NCI-H1436 (cell line): ENCODE measurements at regions not wholly inside any gene's neighbourhood (a gene's known extent, or its start where the extent isn't known, plus 50 kb on each side); places are given as distances from the start of the nearest gene placed in this dataset.

Experiments used
- DNase-seq: peaks from one replicate; lab custom pipeline; 2025; lab: John Stamatoyannopoulos, UW

DNA sequence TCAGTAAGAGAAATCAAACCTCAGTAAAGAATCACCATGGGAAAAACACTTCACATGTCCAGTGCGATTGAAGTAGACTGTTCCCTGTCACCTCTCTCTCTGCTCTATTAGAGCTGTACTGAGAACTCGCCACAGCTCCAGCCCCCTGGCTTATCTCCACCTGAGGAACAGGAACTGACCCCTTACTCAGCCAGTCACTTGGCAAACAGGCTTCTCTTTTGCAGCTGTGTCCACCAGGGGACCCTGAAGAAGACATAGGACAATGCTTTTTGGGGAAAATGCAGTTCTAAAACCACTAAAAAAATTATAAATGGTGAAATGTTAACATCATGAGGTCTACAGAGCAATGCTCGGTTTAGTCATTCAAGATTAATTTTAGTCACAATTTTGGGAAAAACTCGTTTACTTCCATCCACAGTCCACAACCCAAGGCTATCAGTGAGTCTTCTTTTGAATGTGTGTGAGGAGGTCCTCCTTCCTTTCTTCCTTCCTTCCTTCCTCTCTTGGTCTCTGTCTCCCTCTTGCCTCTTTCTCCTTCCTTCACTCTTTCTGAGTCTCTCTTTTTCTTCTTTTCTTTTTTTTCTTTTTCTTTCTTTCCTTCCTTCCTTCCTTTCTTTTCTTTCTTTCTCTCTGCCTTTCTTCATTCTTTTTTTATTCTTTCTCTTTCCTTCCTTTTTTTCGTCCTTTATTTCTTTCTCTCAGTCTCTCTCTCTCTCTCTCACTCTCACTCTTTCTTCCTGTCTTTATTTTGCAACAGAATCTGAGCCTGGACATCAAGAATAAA is 1189.5 kb upstream of the TMEM132C start:
- DNase-seq, result no peak

DNA sequence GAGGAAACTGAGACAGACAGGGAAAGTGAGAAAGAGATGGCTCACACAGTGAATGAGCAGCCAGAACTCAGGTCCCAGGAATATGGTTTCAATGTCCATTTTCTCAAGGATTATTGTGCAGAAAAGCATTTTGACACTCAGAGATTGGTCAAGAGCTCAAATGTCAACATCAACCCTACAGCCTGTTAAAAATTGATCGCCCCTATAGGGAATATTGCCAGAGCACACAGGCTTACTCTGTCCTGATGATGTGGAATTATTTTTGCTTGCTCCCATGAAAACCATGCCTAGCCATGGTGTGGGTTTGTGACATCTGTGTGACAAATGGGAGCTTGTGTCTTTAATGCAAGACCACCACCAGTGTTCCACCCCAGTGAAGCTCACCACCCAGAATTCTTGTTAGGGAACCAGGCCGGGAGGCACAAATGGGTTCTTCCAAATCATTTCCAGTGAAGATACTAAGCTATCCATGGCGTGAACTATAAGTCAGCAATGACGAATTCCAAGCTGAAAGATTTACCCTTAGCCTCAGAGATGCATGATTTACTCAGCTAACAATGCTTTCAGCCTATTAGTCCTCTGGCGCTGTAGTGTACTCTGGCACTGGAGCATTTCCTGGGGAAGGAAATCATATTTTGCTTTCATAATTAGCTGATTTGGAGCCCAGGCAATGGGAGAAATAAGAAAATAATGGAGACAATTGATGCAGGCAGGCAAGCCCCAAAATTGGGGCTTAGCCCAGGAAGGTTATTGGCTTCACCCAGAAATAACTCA is 1188.2 kb upstream of the TMEM132C start:
- no peak for DNase-seq

DNA sequence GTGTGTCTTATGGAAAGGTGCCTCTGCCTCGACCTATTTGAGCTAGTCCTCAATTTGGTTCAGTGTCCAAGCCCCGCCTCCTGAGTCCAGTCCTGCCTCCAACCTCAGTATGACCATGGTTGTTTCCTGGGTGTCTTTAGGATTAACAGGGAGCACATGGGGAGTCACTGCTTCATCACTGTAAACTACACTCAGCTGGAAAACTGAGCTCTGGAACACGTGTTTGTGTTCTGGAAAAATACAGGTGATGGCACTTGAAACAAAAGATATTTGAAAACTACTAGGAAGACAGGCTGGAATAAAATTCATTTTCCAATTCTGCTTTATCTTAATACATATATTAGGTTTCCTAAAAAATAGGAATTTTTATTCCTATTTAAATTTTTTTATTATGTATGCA is 1187.3 kb upstream of the TMEM132C start:
- DNase-seq, result no peak

DNA sequence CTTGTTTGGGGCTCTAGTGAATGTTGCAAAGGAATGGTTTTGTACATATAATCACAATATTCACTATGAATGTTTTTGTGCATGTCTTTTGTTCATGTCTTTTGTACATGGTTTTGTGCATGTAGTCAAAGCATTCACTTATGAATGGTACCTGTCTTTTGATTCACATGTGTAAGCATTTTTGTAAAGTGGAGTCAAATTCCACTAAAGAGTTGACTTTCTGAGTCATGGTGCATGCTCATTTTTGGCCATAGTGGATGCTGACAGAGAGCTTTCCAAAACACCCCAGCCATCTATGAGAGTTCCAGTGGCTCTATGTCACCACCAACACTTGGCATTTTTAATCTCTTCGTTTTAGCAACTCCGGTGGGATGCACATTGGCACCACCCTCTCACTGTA is 1185.9 kb upstream of the TMEM132C start:
- no peak for DNase-seq

DNA sequence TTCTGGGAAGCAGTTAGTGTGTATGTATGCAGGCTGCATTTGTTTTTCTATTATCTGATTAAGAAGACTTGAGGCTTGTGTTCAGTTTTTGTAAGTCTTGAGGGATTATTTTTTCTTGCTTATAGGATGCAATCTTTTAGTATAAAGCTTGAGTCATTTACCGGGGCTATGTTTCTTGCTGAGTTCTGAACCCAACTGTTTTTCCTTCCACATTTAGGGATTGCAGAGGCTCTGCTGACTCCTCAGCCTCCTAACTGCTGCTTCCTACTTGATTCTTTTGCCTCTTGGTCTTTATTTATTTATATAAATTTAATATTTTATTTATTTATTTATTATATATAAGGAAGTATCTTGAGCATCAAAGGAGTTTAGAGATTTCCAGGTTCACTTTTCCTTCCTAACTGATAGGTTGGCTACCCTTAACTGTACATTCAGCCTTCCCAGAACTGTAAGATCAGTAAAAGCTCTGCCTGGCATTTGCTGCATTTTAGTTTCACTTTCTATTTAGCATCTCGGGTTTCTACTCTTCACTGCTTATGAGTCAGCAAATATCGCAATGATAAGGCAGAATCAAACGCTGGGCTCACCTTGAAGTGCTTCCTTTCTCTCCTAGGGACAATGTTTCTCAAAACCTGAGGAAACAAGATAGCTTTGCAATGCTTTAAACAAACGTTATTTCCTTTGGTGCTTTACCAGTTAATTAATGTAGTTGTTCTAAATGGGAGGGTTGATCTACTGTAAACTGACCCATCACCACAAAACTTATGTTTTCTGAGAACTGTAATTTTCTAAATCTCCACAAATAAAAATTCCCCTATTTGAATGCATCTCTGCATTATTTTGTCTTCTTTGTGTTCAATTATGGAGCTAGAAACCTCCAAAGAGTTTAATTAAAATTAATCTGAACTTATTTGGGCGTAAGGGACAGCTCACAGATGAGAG is 1183.7 kb upstream of the TMEM132C start:
- peak; percentile 77 for DNase-seq

DNA sequence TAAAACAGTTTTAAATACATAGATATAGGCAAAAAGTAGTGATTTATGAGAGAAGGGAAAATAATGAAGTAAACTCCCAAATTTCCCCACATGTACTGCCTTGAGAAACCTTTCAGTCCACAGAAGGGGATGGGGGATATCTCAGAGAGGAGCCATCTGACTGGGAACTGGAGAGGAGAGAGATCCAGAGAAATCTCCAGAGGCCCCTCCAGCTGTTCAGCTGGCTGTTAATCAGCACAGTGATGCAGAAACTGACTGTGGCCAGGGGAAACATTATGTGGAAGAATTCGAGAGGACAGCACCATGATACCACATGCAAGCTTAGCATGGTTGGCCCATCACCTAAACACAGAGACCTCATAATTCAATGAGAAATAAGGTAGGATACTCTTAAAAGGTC is 1165.9 kb upstream of the TMEM132C start:
- DNase-seq, result no peak

DNA sequence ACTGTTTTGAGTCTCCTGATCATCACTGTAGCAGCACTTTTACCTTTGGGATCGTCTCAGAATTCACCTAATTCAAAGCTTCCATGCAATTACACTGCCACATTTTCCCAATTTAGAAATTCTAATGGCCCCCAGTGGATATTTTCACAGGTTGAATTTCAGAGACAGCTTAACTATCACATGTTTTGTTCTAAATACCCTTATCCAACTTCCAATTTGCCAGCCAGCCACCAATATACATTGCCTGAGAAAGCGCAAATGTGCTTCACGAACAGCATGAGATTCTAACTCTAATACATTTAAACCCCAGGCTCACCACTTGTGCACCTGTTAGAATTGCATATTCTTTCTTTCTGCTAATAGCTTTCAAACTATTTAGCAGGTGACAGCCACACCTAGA is 1160.9 kb upstream of the TMEM132C start:
- DNase-seq, result no peak

DNA sequence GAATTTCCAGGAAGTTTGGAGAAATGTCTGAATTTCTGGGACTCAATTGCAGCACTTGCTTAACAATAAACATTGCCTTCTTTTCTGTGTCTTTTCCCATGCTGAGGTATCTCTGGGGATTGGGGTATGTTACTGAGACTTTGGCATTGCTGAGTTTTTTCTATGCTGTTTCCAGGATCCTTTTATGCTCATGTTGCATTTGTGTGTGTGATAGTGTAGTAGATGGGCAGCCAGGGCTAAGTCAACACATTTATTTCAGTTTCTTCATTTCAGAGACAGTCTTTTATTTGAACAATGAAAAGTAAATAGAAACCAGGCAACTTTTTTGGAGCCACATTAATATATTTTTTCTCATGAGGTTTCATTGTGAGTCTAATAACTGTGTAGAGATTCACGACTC is 1160.3 kb upstream of the TMEM132C start:
- DNase-seq, result no peak

DNA sequence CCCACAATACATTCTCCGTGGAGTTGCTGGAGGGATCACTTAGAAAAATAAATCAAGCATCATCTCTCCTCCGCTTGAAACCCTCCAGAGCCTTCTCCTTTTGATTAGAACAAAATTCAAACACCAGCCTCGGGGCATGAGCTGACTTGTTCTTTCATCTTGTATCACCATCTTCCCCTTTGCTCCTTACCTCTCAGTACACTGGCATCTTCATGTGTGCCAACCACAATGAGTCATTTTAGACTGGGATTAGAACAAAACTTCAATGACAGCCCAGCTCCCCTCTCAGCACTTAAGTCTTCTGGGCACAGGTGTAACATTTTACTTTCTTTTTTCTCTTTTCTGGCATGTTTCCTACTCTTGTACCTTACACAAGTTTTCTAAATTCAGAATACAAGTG is 1159.2 kb upstream of the TMEM132C start:
- DNase-seq, result no peak

DNA sequence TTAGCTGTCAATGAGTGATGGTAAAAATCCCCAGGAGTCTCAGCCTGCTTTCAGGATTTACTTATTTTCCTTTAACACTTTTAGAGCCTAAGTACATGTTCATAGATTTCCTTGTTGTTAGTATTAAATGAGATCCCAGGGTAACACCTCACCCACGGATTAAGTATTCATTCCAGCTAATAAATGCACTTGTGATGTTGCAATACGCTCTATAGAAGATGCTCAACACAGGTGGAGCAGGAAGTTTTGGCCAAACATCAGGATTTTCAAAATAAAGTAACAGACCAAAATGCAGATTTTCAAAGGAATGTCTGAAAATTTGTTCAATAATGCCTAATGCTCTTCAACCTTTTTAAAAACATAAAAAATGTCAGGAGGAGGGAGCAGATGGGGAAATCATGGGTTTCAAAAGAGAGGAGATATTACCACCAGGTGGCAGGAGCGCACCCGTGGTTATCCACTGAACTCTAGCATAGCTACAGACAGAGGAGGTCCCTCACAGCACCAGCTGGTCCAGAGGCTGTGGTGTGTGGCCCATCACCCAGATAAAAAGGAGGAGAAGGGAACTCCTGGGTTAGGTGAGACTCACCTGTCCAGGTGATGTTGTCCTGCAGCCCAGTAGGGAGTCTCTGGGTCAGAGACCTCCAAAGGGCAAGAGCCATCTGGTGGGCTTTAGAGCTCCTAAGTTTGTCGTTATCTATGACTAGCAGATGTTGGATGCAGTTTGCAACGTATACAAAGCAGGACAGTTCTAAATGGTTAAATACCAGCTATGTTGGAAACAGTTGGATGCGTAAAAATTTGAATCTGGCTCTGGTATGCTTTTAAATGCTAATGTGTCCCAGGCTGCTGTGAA is 1158.4 kb upstream of the TMEM132C start:
- peak; percentile 22 for DNase-seq

DNA sequence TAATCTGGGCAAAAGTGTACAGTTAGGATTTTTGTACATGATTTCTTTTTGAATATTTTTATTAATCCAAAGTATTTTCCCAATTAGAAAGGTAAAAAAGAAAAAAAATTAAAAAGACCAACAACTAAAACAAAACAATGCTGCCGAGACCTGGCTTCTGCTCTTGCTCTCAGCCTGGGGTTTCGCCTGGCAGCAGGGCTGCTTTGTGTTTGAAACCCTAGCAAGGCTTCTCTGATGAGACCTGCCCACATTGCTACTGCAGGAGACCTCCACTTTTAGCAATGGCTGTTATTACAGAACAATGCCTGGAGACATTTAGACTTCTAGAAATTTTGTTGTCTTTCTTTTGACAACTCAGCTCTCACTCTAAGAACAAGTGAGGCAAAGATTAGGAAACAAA is 1153.0 kb upstream of the TMEM132C start:
- no peak for DNase-seq

DNA sequence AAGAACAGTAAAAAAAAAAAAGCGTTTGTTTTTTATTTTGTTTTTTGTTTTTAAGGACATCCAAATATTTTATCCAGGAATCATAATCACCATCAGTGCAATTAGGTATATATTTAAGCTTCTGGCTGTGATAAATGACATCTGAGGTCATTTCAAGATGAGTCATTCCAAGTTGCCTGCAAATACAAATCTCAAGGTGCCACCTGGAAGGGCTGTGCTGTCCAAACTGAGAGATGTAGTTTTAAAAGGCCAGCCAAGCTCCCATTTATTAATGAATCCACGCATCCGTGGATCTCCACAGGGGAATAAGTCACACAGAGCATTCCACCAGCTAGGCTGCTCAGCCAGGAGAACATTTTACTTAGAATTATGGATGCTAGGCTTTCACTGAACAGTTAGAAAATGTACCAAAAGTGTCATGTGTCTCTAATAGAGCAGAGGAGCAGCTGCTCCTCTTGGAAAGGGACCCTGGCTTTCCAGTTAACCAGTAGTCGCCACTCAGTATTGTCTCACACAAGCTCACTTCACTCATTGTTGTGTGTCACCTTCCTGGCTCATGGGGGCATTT is 1151.4 kb upstream of the TMEM132C start:
- no peak for DNase-seq

DNA sequence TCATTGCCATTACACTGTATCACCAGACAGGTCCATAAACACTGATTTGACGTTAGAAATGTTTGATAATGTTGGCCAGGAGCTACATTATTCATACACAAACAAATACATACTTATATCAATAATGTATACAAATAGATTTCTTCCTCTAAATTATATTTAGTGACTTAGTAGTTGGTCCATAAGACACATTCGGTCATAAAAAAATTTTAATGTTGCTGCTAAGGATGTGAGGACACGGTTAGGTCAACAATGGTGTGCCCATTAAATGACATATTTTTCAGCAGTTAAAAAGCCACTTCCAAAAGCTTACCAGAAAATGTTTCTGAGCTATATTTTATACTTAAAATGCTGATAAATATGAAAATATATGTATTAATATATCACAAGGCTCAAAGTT is 1148.7 kb upstream of the TMEM132C start:
- DNase-seq, result no peak

DNA sequence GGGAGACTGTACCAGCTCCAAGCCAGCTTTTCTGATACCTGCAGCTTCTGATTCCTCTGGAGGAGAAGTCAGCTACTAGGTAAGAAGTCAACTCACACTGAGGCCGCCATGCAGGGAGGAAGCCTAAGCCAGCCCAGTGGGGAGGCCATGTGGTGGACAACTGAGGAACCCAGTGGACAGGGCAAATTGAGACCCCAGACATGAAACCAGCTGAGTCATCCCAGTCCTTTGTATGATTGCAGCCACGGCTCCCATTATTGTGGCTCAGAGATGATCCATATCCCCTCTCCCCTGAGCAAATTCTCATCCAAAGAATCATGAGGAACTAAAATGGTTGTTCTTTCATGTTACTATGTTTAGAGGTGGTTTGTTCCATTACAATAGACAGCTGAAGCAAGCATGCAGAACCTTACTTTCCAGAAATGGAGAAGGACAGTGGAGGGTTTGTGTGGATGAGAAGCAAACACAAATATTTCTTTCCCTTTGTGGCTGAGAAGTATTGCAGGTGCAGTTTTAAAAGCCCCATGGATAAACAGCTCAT is 1147.3 kb upstream of the TMEM132C start:
- DNase-seq, result no peak

DNA sequence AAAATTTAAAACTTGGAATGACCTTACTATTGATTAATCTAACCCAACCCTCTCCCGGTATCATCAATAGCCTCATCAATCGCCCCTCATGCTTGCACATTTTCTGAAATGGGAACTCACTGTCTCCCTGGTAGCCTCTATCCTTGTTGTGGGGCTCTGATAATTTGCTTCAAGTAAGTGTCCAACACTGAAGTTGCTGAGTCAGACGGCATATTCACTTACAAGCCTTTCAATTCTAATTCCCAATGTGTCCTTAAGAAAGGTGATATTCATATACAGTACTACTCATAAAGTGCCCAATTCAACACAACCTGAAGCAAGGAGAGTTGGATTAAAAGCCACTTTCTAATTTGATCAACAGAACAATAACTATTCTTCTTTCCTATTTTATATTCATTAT is 1146.1 kb upstream of the TMEM132C start:
- no peak for DNase-seq

DNA sequence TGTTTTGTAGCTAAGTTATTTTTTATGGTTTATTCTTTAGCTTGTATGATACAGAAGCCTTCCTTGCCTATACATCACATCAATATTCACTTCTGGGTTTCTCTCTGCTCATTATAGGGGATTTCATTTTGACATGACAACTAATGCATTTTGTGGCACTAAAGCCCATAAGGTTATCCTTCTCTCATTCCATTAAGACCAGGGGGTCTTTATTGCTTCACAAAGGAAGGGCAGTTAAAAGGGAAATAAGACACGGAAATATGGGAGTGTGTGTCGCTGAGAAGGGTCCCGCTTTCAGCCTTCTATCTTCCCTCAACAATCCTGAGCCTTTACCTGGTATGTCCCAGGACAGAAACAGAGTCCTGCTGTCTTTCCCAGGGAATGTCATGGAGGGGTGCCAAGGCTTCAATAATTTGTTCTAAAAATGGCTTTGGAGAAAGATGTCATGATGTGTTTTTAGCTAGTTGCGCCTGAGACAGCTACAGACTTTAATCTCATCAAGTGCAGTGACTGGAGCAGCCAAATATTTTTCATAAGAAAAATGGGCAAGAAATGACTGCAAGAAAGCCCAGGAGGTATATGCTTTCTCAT is 1145.4 kb upstream of the TMEM132C start:
- no peak for DNase-seq

DNA sequence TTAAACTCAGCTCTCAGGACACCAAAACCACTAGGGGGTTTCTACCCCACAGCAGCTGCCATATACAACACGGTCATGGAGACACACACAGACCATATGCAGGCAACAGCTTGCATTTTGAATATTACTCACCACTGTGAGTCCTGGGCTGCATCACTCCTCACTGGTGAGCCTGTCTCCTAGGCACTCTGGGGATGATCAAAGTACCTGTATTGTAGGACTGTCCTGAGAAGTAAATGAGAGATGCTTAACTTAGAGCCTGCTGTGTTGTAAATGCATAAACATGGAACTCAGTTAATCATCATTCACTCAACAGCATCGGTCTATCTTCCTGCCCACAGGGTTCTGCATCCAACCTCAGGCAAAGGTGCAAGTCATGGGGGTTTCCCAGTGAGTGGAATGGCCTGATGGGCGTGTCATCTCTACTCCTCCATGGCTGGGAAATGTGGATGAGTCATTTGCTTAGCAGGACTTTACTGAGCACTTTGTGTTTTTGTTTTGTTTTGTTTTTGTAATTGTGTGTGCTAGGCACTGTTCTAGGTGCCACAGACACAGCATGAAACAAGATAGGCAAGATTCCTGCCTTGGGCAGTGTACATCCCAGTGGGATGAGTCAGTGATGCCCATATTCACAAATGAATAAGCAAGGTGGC is 1141.2 kb upstream of the TMEM132C start:
- no peak for DNase-seq

DNA sequence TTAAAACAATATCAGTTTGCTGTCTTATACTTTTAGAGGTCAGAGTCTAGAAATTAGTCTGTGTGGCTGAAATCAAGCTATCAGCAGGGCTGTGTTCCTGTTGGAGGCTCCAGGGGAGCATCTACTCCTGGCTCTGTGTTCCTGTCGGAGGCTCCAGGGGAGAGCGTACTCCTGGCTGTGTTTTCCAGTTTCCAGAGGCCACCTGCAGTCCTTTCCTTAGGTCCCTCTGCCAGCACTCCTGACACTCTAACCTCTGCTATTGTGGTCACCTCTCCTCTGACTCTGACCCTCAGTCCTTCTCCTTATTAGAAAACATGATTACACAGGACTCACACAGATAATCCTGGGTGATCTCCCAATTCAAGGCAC is 1140.7 kb upstream of the TMEM132C start:
- DNase-seq, result no peak

DNA sequence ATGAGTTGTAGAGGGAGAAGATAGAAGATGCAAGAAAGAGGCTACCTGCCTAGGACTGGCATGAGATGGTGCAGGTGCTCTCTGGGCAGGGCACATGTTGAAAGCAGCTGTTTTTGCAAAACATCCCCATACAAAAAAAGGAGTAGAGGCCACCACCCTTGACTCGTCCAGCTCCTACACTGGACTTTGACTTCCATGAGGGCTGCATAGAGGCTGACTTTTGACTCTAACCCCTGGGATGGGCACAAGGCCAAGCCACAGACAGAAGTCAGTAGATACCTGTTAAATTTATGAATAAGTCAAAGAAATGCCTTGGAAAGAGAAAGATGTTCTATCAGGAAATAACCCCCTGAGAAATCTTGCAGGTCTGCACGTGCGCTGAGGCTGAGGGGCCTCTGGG is 1139.1 kb upstream of the TMEM132C start:
- DNase-seq, result no peak

DNA sequence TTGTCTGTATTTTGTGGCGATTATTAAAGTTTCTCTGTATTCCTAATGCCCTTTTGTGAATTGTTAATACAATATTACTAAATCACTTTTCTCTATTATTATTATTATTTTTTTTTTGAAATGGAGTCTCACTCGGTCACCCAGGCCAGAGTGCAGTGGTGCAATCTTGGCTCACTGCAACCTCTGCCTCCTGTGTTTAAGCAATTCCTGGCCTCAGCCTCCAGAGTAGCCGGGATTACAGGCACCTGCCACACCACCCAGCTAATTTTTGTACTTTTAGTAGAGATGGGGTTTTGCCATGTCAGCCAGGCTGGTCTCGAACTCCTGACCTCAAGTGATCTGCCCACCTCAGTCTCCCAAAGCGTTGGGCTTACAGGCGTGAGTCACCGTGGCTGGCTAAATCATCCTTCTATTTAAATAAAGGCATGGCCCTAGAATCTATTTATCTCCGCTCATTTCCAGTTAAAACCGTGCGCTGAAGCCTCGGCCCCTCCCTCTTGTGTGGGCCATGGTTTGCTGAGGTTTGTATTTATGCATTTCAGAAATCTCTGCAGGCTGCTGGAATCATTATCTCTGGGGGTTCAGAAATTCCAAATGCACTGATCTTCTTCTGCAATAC is 1136.4 kb upstream of the TMEM132C start:
- DNase-seq, result no peak
